Liver (tissue), 8 donors: ENCODE measurements at regions not wholly inside any gene's neighbourhood (a gene's known extent, or its start where the extent isn't known, plus 50 kb on each side); places are given as distances from the start of the nearest gene placed in this dataset.

Source experiments
- DNase-seq: peaks from one replicate; pipeline ENCODE4 v3.0.0-alpha.2; 2017; ENCODE audit warnings: low spot score
- H3K27ac ChIP-seq, 2 donors: one replicate each; pipeline ENCODE4 v1.7.0; 2013; ENCODE audit warnings: inconsistent platforms in 2 of 2, low read length in 2 of 2, control low read depth in 1 of 2, low read depth in 1 of 2, mild to moderate bottlenecking in 1 of 2
- H3K27me3 ChIP-seq, 4 donors: one replicate each; pipeline versions ENCODE4 v1.6.1 to v1.7.0; 2013; ENCODE audit warnings: low read length in 3 of 4, inconsistent platforms in 1 of 4, mild to moderate bottlenecking in 1 of 4, moderate library complexity in 1 of 4; ENCODE audit not compliant: control insufficient read depth in 4 of 4, insufficient read depth in 4 of 4
- H3K36me3 ChIP-seq, 4 donors: one replicate each; pipeline versions ENCODE4 v1.6.1 to v1.7.0; 2013; ENCODE audit warnings: low read length in 3 of 4, mild to moderate bottlenecking in 3 of 4, low read depth in 1 of 4, moderate library complexity in 1 of 4; ENCODE audit not compliant: control insufficient read depth in 4 of 4, insufficient read depth in 3 of 4
- H3K4me1 ChIP-seq, 4 donors: one replicate each; pipeline versions ENCODE4 v1.6.1 to v1.7.0; 2013; ENCODE audit warnings: low read length in 3 of 4, mild to moderate bottlenecking in 3 of 4, moderate library complexity in 1 of 4; ENCODE audit not compliant: control insufficient read depth in 4 of 4, insufficient read depth in 4 of 4
- H3K4me3 ChIP-seq, 3 donors: one replicate each; pipeline versions ENCODE4 v1.6.1 to v1.7.0; 2013; ENCODE audit warnings: low read length in 3 of 3, control low read depth in 1 of 3, low read depth in 1 of 3, mild to moderate bottlenecking in 1 of 3
- H3K9ac ChIP-seq, 2 donors: one replicate each; pipeline ENCODE4 v1.7.0; 2013; ENCODE audit warnings: low read length in 2 of 2, mild to moderate bottlenecking in 2 of 2, moderate library complexity in 2 of 2, control low read depth in 1 of 2, low read depth in 1 of 2
- H3K9me3 ChIP-seq, 4 donors: one replicate each; pipeline versions ENCODE4 v1.6.1 to v1.7.0; 2013; ENCODE audit warnings: low read length in 3 of 4; ENCODE audit not compliant: control insufficient read depth in 4 of 4
- ATF3 ChIP-seq: IDR thresholded peaks from 2 replicates; pipeline ENCODE4 v1.6.1; 2016; ENCODE audit warnings: antibody characterized with exemption
- CTCF ChIP-seq: fragments of 150-350 bp; IDR thresholded peaks from 2 replicates; pipeline ENCODE4 v1.5.1; 2017; ENCODE audit warnings: improper control_type of control experiment, low read depth, low read length; ENCODE audit not compliant: missing input control
- FOXA1 ChIP-seq: IDR thresholded peaks from 2 replicates; pipeline ENCODE4 v1.6.1; 2016; ENCODE audit warnings: antibody characterized with exemption
- FOXA2 ChIP-seq: IDR thresholded peaks from 2 replicates; pipeline ENCODE4 v1.6.1; 2016; ENCODE audit warnings: antibody characterized with exemption
- GABPA ChIP-seq, 2 donors: IDR thresholded peaks in 1 of 2; conservative IDR thresholded peaks in 1 of 2; 2 replicates each; pipeline ENCODE4 v1.6.1; 2016; ENCODE audit warnings: antibody characterized with exemption in 2 of 2, mild to moderate bottlenecking in 1 of 2, moderate library complexity in 1 of 2
- HNF4A ChIP-seq, 2 donors: conservative IDR thresholded peaks; 2 replicates each; pipeline ENCODE4 v1.6.1; 2016; ENCODE audit warnings: antibody characterized with exemption in 2 of 2, mild to moderate bottlenecking in 2 of 2
- HNF4G ChIP-seq: IDR thresholded peaks from 2 replicates; pipeline ENCODE4 v1.6.1; 2016; ENCODE audit warnings: antibody characterized with exemption
- JUND ChIP-seq, 2 donors: IDR thresholded peaks; 2 replicates each; pipeline ENCODE4 v1.6.1; 2016; ENCODE audit warnings: antibody characterized with exemption in 2 of 2
- MAX ChIP-seq: IDR thresholded peaks from 2 replicates; pipeline ENCODE4 v1.6.1; 2016; ENCODE audit warnings: antibody characterized with exemption
- NR2F2 ChIP-seq: IDR thresholded peaks from 2 replicates; pipeline ENCODE4 v1.6.1; 2016; ENCODE audit warnings: antibody characterized with exemption
- RAD21 ChIP-seq, 2 donors: IDR thresholded peaks; 2 replicates each; pipeline ENCODE4 v1.6.1; 2016; ENCODE audit warnings: antibody characterized with exemption in 2 of 2, mild to moderate bottlenecking in 2 of 2
- RXRA ChIP-seq, 2 donors: IDR thresholded peaks; 2 replicates each; pipeline ENCODE4 v1.6.1; 2017 to 2018; ENCODE audit warnings: antibody characterized with exemption in 2 of 2, mild to moderate bottlenecking in 1 of 2
- SP1 ChIP-seq: IDR thresholded peaks from 2 replicates; pipeline ENCODE4 v1.6.1; 2018; ENCODE audit warnings: antibody characterized with exemption, mild to moderate bottlenecking
- TAF1 ChIP-seq: conservative IDR thresholded peaks from 2 replicates; pipeline ENCODE4 v1.6.1; 2016; ENCODE audit warnings: antibody characterized with exemption, mild to moderate bottlenecking
- YY1 ChIP-seq: IDR thresholded peaks from 2 replicates; pipeline ENCODE4 v1.6.1; 2016; ENCODE audit warnings: antibody characterized with exemption, mild to moderate bottlenecking
- WGBS: extraction: QIAGEN DNeasy Blood & Tissue Kit; methylation state at CpG from one replicate; pipeline ENCODE4 v1.1.7; 2013; 5-methylcytosine and 5-hydroxymethylcytosine counted together
- TF ChIP-seq, protein P1 (sequence below): IDR thresholded peaks from 2 replicates; pipeline ENCODE4 v1.6.1; 2016; ENCODE audit warnings: antibody characterized with exemption
- TF ChIP-seq, protein P2 (sequence below): IDR thresholded peaks from 2 replicates; pipeline ENCODE4 v1.6.1; 2016; ENCODE audit warnings: antibody characterized with exemption, mild to moderate bottlenecking
- donor health status: healthy.
- donor health status: healthy.
- donor health status: healthy.
- donor health status: healthy.
- donor health status: healthy.

- H3K27ac ChIP-seq, result no peak overlapping the region
- WGBS, result 89% methylated on average over 6 of the region's 6 CpGs
- no peak overlapping the region for H3K9ac ChIP-seq
- no peaks in the 10 kb centered on the region for H3K9me3 ChIP-seq
- H3K4me1 ChIP-seq, result no peaks in the 10 kb centered on the region
- TF ChIP-seq GABPA (IDR thresholded peaks at IDR 0.05 in 1 of 2, conservative IDR thresholded peaks at IDR 0.05 in 1 of 2), result no peak
- no peak for TF ChIP-seq TAF1
- TF ChIP-seq JUND (IDR thresholded peaks at IDR 0.05), result no peak
- no peak for TF ChIP-seq RAD21 (IDR thresholded peaks at IDR 0.05)
- TF ChIP-seq, protein P1, sequence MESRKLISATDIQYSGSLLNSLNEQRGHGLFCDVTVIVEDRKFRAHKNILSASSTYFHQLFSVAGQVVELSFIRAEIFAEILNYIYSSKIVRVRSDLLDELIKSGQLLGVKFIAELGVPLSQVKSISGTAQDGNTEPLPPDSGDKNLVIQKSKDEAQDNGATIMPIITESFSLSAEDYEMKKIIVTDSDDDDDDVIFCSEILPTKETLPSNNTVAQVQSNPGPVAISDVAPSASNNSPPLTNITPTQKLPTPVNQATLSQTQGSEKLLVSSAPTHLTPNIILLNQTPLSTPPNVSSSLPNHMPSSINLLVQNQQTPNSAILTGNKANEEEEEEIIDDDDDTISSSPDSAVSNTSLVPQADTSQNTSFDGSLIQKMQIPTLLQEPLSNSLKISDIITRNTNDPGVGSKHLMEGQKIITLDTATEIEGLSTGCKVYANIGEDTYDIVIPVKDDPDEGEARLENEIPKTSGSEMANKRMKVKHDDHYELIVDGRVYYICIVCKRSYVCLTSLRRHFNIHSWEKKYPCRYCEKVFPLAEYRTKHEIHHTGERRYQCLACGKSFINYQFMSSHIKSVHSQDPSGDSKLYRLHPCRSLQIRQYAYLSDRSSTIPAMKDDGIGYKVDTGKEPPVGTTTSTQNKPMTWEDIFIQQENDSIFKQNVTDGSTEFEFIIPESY, result no peak
- TF ChIP-seq FOXA1, result no peak
- TF ChIP-seq CTCF, result no peak
- no peak for TF ChIP-seq SP1
- no peak for TF ChIP-seq ATF3
- H3K36me3 ChIP-seq, result no peaks in the 10 kb centered on the region
- no peaks in the 10 kb centered on the region for H3K27me3 ChIP-seq
- no peak for DNase-seq
- H3K4me3 ChIP-seq, result no peak overlapping the region
Measured at GRCh38 chrX:9127986-9128385, 94.1 kb upstream of the FAM9B start.

GRCh38 chrX:9130031-9130430 lies 96.1 kb upstream of the FAM9B start:
- TF ChIP-seq JUND (IDR thresholded peaks at IDR 0.05) (no peak), HNF4G (no peak), HNF4A (conservative IDR thresholded peaks at IDR 0.05) (no peak), SP1 (no peak), YY1 (no peak), NR2F2 (no peak)
- no peak for DNase-seq
- Histone ChIP-seq H3K9ac (no peak overlapping the region), H3K36me3 (no peaks in the 10 kb centered on the region), H3K9me3 (no peaks in the 10 kb centered on the region), H3K27ac (no peak overlapping the region), H3K4me3 (no peak overlapping the region), H3K4me1 (no peaks in the 10 kb centered on the region), H3K27me3 (no peaks in the 10 kb centered on the region)
- WGBS, result 92% methylated on average over 8 of the region's 8 CpGs

GRCh38 chrX:9131066-9131465 lies 97.1 kb upstream of the FAM9B start:
- Histone ChIP-seq H3K27me3 (no peaks in the 10 kb centered on the region), H3K4me1 (no peaks in the 10 kb centered on the region), H3K9ac (no peak overlapping the region), H3K36me3 (no peaks in the 10 kb centered on the region), H3K27ac (no peak overlapping the region), H3K9me3 (no peaks in the 10 kb centered on the region), H3K4me3 (no peak overlapping the region)
- DNase-seq, result no peak
- 97% methylated on average over 4 of the region's 4 CpGs for WGBS
- TF ChIP-seq YY1 (no peak), FOXA2 (no peak), MAX (no peak), TAF1 (no peak), RXRA (IDR thresholded peaks at IDR 0.05) (no peak), GABPA (IDR thresholded peaks at IDR 0.05 in 1 of 2, conservative IDR thresholded peaks at IDR 0.05 in 1 of 2) (no peak), ATF3 (no peak), SP1 (no peak), FOXA1 (no peak), JUND (IDR thresholded peaks at IDR 0.05) (no peak), HNF4G (no peak), NR2F2 (no peak)
- TF ChIP-seq, protein P2, sequence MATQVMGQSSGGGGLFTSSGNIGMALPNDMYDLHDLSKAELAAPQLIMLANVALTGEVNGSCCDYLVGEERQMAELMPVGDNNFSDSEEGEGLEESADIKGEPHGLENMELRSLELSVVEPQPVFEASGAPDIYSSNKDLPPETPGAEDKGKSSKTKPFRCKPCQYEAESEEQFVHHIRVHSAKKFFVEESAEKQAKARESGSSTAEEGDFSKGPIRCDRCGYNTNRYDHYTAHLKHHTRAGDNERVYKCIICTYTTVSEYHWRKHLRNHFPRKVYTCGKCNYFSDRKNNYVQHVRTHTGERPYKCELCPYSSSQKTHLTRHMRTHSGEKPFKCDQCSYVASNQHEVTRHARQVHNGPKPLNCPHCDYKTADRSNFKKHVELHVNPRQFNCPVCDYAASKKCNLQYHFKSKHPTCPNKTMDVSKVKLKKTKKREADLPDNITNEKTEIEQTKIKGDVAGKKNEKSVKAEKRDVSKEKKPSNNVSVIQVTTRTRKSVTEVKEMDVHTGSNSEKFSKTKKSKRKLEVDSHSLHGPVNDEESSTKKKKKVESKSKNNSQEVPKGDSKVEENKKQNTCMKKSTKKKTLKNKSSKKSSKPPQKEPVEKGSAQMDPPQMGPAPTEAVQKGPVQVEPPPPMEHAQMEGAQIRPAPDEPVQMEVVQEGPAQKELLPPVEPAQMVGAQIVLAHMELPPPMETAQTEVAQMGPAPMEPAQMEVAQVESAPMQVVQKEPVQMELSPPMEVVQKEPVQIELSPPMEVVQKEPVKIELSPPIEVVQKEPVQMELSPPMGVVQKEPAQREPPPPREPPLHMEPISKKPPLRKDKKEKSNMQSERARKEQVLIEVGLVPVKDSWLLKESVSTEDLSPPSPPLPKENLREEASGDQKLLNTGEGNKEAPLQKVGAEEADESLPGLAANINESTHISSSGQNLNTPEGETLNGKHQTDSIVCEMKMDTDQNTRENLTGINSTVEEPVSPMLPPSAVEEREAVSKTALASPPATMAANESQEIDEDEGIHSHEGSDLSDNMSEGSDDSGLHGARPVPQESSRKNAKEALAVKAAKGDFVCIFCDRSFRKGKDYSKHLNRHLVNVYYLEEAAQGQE, result no peak
- TF ChIP-seq, protein P1, result no peak
